Skeletal muscle tissue (tissue), 3 donors: ENCODE measurements at regions not wholly inside any gene's neighbourhood (a gene's known extent, or its start where the extent isn't known, plus 50 kb on each side); places are given as distances from the start of the nearest gene placed in this dataset.

Experiments used
- H3K27ac ChIP-seq: one replicate; pipeline ENCODE4 v1.7.0; 2013; ENCODE audit warnings: mild to moderate bottlenecking, low read depth, low read length, inconsistent platforms
- H3K27me3 ChIP-seq, 3 donors: one replicate each; pipeline ENCODE4 v1.7.0; 2013; ENCODE audit warnings: low read length in 3 of 3; ENCODE audit not compliant: control insufficient read depth in 3 of 3, insufficient read depth in 3 of 3
- H3K36me3 ChIP-seq, 3 donors: one replicate each; pipeline ENCODE4 v1.7.0; 2013; ENCODE audit warnings: low read length in 3 of 3; ENCODE audit not compliant: control insufficient read depth in 3 of 3, insufficient read depth in 3 of 3
- H3K4me1 ChIP-seq, 3 donors: one replicate each; pipeline ENCODE4 v1.7.0; 2013; ENCODE audit warnings: low read length in 3 of 3, mild to moderate bottlenecking in 3 of 3; ENCODE audit not compliant: control insufficient read depth in 3 of 3, insufficient read depth in 3 of 3
- H3K4me3 ChIP-seq, 3 donors: one replicate each; pipeline ENCODE4 v1.7.0; 2013; ENCODE audit warnings: low read length in 3 of 3
- H3K9ac ChIP-seq, 3 donors: one replicate each; pipeline ENCODE4 v1.7.0; 2013; ENCODE audit warnings: low read length in 3 of 3, mild to moderate bottlenecking in 3 of 3, moderate library complexity in 2 of 3, low read depth in 1 of 3
- H3K9me3 ChIP-seq, 3 donors: one replicate each; pipeline ENCODE4 v1.7.0; 2013; ENCODE audit warnings: low read length in 3 of 3; ENCODE audit not compliant: control insufficient read depth in 3 of 3
- donor health status: Osteomylitis.

GRCh38 chr13:103531278-103531677 is 465.1 kb upstream of the SLC10A2 start:
- no peaks in the 10 kb centered on the region for H3K4me1 ChIP-seq
- no peak overlapping the region for H3K4me3 ChIP-seq

DNA sequence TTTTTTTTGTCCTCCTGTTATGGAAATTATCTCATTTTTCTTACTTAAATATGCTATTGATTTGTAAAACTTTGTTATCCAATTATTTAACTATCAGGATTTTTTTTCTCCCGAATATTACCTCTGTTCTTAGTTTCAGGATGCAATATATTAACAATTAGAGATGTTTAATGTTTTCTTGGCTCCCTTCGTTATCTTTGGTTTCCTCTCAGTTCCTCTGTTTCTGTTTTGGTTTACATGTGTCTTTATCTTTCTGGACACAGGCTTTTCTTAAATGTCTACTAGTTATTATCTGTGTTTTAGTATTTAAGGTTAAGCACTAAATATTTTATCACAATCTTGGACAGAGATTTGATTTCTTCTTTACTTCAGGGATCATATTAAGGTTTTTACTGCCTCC is 462.2 kb upstream of the SLC10A2 start:
- Histone ChIP-seq H3K9me3 (no peaks in the 10 kb centered on the region), H3K27ac (no peak overlapping the region), H3K4me3 (no peak overlapping the region), H3K27me3 (no peaks in the 10 kb centered on the region), H3K36me3 (no peaks in the 10 kb centered on the region), H3K4me1 (no peaks in the 10 kb centered on the region), H3K9ac (no peak overlapping the region)

More at GRCh38 chr13:103531278-103531677, 465.1 kb upstream of the SLC10A2 start:
- Histone ChIP-seq H3K9ac (no peak overlapping the region), H3K27me3 (no peaks in the 10 kb centered on the region), H3K9me3 (no peaks in the 10 kb centered on the region), H3K27ac (no peak overlapping the region), H3K36me3 (no peaks in the 10 kb centered on the region)

DNA sequence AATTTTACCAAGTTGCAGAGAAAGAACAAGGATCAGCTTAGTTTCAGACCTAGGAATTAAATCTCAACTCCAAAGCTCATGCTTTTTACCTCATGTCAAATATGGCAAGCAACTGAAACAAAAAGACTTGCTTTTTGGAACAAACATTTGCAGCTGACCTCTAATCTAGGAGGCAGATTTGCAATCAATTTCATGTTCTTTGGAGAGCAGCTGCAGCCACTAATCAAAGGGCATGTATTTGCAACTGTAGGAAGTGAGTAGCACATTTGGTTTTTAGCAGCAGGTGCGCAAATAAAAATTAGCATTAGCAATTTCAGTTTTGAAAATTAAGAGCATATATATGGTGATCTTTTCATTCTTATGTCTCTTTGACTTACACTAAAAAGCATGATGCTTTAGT is 459.3 kb upstream of the SLC10A2 start:
- Histone ChIP-seq H3K9me3 (no peaks in the 10 kb centered on the region), H3K9ac (no peak overlapping the region), H3K27me3 (no peaks in the 10 kb centered on the region), H3K36me3 (no peaks in the 10 kb centered on the region), H3K4me3 (no peak overlapping the region), H3K4me1 (no peaks in the 10 kb centered on the region), H3K27ac (no peak overlapping the region)

GRCh38 chr13:103523858-103524257 is 457.6 kb upstream of the SLC10A2 start:
- no peaks in the 10 kb centered on the region for H3K27me3 ChIP-seq
- no peaks in the 10 kb centered on the region for H3K4me1 ChIP-seq
- no peak overlapping the region for H3K9ac ChIP-seq
- no peaks in the 10 kb centered on the region for H3K9me3 ChIP-seq
- H3K4me3 ChIP-seq, result no peak overlapping the region
- H3K27ac ChIP-seq, result no peak overlapping the region
- H3K36me3 ChIP-seq, result no peaks in the 10 kb centered on the region

- no peak overlapping the region for H3K9ac ChIP-seq
- H3K9me3 ChIP-seq, result no peaks in the 10 kb centered on the region
- H3K4me3 ChIP-seq, result no peak overlapping the region
- H3K27ac ChIP-seq, result no peak overlapping the region
- no peaks in the 10 kb centered on the region for H3K36me3 ChIP-seq
- H3K27me3 ChIP-seq, result no peaks in the 10 kb centered on the region
- H3K4me1 ChIP-seq, result no peaks in the 10 kb centered on the region
Measured at GRCh38 chr13:103521532-103521931, 455.3 kb upstream of the SLC10A2 start.

DNA sequence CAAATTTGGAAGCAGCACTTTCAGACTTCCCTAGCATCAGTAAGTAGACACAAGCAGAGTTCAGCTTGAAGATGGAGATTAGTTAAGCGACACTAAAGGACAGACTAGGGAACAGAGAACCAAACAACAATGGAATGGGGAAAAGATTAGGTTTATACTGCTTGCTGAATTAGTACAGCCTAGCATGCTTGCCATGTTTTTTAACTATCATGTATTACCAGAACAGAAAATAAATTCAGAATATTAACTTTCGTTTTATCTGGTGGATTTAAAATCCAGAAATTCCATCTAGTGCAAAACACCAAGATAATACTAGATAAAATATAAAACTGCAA is 451.5 kb upstream of the SLC10A2 start:
- Histone ChIP-seq H3K4me1 (no peaks in the 10 kb centered on the region), H3K9ac (no peak overlapping the region), H3K27me3 (no peaks in the 10 kb centered on the region), H3K36me3 (no peaks in the 10 kb centered on the region), H3K4me3 (no peak overlapping the region), H3K9me3 (no peaks in the 10 kb centered on the region), H3K27ac (no peak overlapping the region)

- no peaks in the 10 kb centered on the region for H3K27me3 ChIP-seq
Measured at GRCh38 chr13:103517066-103517767, 451.0 kb upstream of the SLC10A2 start.

GRCh38 chr13:103516015-103516795 is 450.0 kb upstream of the SLC10A2 start:
- Histone ChIP-seq H3K9ac (no peak overlapping the region), H3K9me3 (no peaks in the 10 kb centered on the region), H3K27ac (no peak overlapping the region), H3K27me3 (no peaks in the 10 kb centered on the region), H3K36me3 (no peaks in the 10 kb centered on the region), H3K4me3 (no peak overlapping the region), H3K4me1 (no peaks in the 10 kb centered on the region)

More at GRCh38 chr13:103517066-103517767, 451.0 kb upstream of the SLC10A2 start:
- H3K4me3 ChIP-seq, result no peak overlapping the region
- no peak overlapping the region for H3K9ac ChIP-seq
- H3K9me3 ChIP-seq, result no peaks in the 10 kb centered on the region
- H3K36me3 ChIP-seq, result no peaks in the 10 kb centered on the region
- H3K27ac ChIP-seq, result no peak overlapping the region
- H3K4me1 ChIP-seq, result no peaks in the 10 kb centered on the region

GRCh38 chr13:103515410-103515809 is 449.2 kb upstream of the SLC10A2 start:
- H3K4me3 ChIP-seq, result no peak overlapping the region
- no peaks in the 10 kb centered on the region for H3K27me3 ChIP-seq
- H3K27ac ChIP-seq, result no peak overlapping the region
- no peak overlapping the region for H3K9ac ChIP-seq
- no peaks in the 10 kb centered on the region for H3K9me3 ChIP-seq
- H3K36me3 ChIP-seq, result no peaks in the 10 kb centered on the region
- H3K4me1 ChIP-seq, result no peaks in the 10 kb centered on the region

DNA sequence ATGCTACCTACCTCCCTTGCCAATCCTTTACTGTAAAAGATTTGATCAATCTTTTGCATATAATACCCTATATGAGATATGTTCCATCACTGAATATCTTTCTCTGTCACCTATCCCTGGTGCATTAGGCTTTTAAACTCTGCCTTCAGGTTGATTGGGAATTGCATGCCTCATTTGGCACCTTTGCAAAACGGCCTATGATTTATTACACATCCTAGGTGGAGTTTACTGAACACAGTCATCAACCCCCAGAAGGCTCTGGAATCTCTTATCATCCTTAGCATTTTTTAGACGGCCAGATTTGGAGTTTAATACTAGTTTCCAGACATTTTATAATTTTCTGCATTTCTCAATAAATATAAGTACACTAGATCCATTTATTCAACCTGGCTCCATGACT is 448.4 kb upstream of the SLC10A2 start:
- Histone ChIP-seq H3K9ac (no peak overlapping the region), H3K27ac (no peak overlapping the region), H3K27me3 (no peaks in the 10 kb centered on the region), H3K36me3 (no peaks in the 10 kb centered on the region), H3K4me3 (no peak overlapping the region), H3K9me3 (no peaks in the 10 kb centered on the region), H3K4me1 (no peaks in the 10 kb centered on the region)
